ENCODE measurements at regions not wholly inside any gene's neighbourhood (a gene's known extent, or its start where the extent isn't known, plus 50 kb on each side); places are given as distances from the start of the nearest gene placed in this dataset.

- DNase-seq (ENCODE audit: low read depth), result no peak
- no peak for TF ChIP-seq CTCF (IDR thresholded peaks at IDR 0.05; ENCODE audit: insufficient read depth, low read depth, low read length)
- H3K4me3 ChIP-seq (ENCODE audit: low read depth, low read length), result no peak overlapping the region
Observed at GRCh38 chr2:120534457-120534856, 188.5 kb downstream of the INHBB start.

GRCh38 chr2:120535081-120535480 is 189.1 kb downstream of the INHBB start:
- no peak overlapping the region for H3K4me3 ChIP-seq (ENCODE audit: low read depth, low read length)
- TF ChIP-seq CTCF (IDR thresholded peaks at IDR 0.05; ENCODE audit: insufficient read depth, low read depth, low read length), result no peak
- no peak for DNase-seq (ENCODE audit: low read depth)

GRCh38 chr2:120536141-120536540 is 190.2 kb downstream of the INHBB start:
- H3K4me3 ChIP-seq (ENCODE audit: low read depth, low read length), result no peak overlapping the region
- DNase-seq (ENCODE audit: low read depth), result no peak
- TF ChIP-seq CTCF (IDR thresholded peaks at IDR 0.05; ENCODE audit: insufficient read depth, low read depth, low read length), result no peak

GRCh38 chr2:120538691-120539423 is 192.9 kb downstream of the INHBB start:
- no peak for DNase-seq (ENCODE audit: low read depth)
- no peak for TF ChIP-seq CTCF (IDR thresholded peaks at IDR 0.05; ENCODE audit: insufficient read depth, low read depth, low read length)
- no peak overlapping the region for H3K4me3 ChIP-seq (ENCODE audit: low read depth, low read length)

- DNase-seq (ENCODE audit: low read depth), result no peak
- TF ChIP-seq CTCF (IDR thresholded peaks at IDR 0.05; ENCODE audit: insufficient read depth, low read depth, low read length), result no peak
- H3K4me3 ChIP-seq (ENCODE audit: low read depth, low read length), result no peak overlapping the region
Observed at GRCh38 chr2:120539424-120539936, 193.5 kb downstream of the INHBB start.

- no peak for TF ChIP-seq CTCF (IDR thresholded peaks at IDR 0.05; ENCODE audit: insufficient read depth, low read depth, low read length)
- no peak overlapping the region for H3K4me3 ChIP-seq (ENCODE audit: low read depth, low read length)
Observed at GRCh38 chr2:120539937-120540718, 194.2 kb downstream of the INHBB start.

More at GRCh38 chr2:120539937-120540718, 194.2 kb downstream of the INHBB start:
- DNase-seq (ENCODE audit: low read depth), result peak; percentile 91
